HFFc6 (cell line): ENCODE measurements at regions not wholly inside any gene's neighbourhood (a gene's known extent, or its start where the extent isn't known, plus 50 kb on each side); places are given as distances from the start of the nearest gene placed in this dataset.

Experiments
- DNase-seq: peaks from one replicate; pipeline ENCODE4 v3.0.0-alpha.2; 2018
- H3K27ac Mint-ChIP-seq: 2 replicates; pipeline ENCODE4 v1.8.0; 2020; ENCODE audit warnings: mild to moderate bottlenecking, mixed read lengths
- H3K27me3 Mint-ChIP-seq: 2 replicates; pipeline ENCODE4 v1.8.0; 2021; ENCODE audit warnings: mild to moderate bottlenecking, moderate library complexity, mixed read lengths; ENCODE audit not compliant: insufficient read depth
- H3K36me3 Mint-ChIP-seq: 2 replicates; pipeline ENCODE4 v1.8.0; 2021; ENCODE audit warnings: low read depth, mixed read lengths
- H3K4me1 Mint-ChIP-seq: 2 replicates; pipeline ENCODE4 v1.8.0; 2020; ENCODE audit warnings: low read depth, mixed read lengths
- H3K4me3 Mint-ChIP-seq: 2 replicates; pipeline ENCODE4 v1.8.0; 2020; ENCODE audit warnings: mild to moderate bottlenecking, moderate library complexity, mixed read lengths
- H3K9me3 Mint-ChIP-seq: 2 replicates; pipeline ENCODE4 v1.8.0; 2020; ENCODE audit warnings: mild to moderate bottlenecking, mixed read lengths
- CTCF ChIP-seq: fragments of 200-600 bp; sonication (generic); IDR thresholded peaks from 2 replicates; pipeline ENCODE4 v1.5.0; 2021; ENCODE audit warnings: antibody characterized with exemption, mild to moderate bottlenecking

- no peak for DNase-seq
- H3K36me3 Mint-ChIP-seq = no peaks in the 10 kb centered on the region
- H3K9me3 Mint-ChIP-seq = peaks cover 54% of the 10 kb centered on the region
- no peaks in the 10 kb centered on the region for H3K27me3 Mint-ChIP-seq
- H3K27ac Mint-ChIP-seq = no peak overlapping the region
- no peak for TF ChIP-seq CTCF
- H3K4me1 Mint-ChIP-seq = no peaks in the 10 kb centered on the region
- no peak overlapping the region for H3K4me3 Mint-ChIP-seq
These were observed 64.5 kb upstream of the KCNK1 start for GRCh38 chr1:233549404-233549803.

- H3K4me3 Mint-ChIP-seq = no peak overlapping the region
- peaks cover 55% of the 10 kb centered on the region for H3K9me3 Mint-ChIP-seq
- TF ChIP-seq CTCF = no peak
- DNase-seq = no peak
- H3K4me1 Mint-ChIP-seq = no peaks in the 10 kb centered on the region
- H3K27me3 Mint-ChIP-seq = no peaks in the 10 kb centered on the region
- no peak overlapping the region for H3K27ac Mint-ChIP-seq
- no peaks in the 10 kb centered on the region for H3K36me3 Mint-ChIP-seq
These were observed 64.0 kb upstream of the KCNK1 start for GRCh38 chr1:233549917-233550316.

GRCh38 chr1:233554037-233554436 lies 59.9 kb upstream of the KCNK1 start:
- no peaks in the 10 kb centered on the region for H3K27me3 Mint-ChIP-seq
- no peaks in the 10 kb centered on the region for H3K4me1 Mint-ChIP-seq
- DNase-seq = no peak
- no peak overlapping the region for H3K27ac Mint-ChIP-seq
- peaks cover 52% of the 10 kb centered on the region for H3K9me3 Mint-ChIP-seq
- TF ChIP-seq CTCF = no peak
- no peak overlapping the region for H3K4me3 Mint-ChIP-seq
- no peaks in the 10 kb centered on the region for H3K36me3 Mint-ChIP-seq

GRCh38 chr1:233561708-233562426 lies 52.0 kb upstream of the KCNK1 start:
- no peak overlapping the region for H3K4me3 Mint-ChIP-seq
- H3K36me3 Mint-ChIP-seq = peaks cover 5% of the 10 kb centered on the region; the same call in 1 of the 2 replicates
- DNase-seq = no peak
- no peak for TF ChIP-seq CTCF
- no peaks in the 10 kb centered on the region for H3K4me1 Mint-ChIP-seq
- H3K9me3 Mint-ChIP-seq = peaks cover 64% of the 10 kb centered on the region
- no peak overlapping the region for H3K27ac Mint-ChIP-seq
- H3K27me3 Mint-ChIP-seq = no peaks in the 10 kb centered on the region
